Cardiac muscle cell (in vitro differentiated cells and primary cell): ENCODE measurements at regions not wholly inside any gene's neighbourhood (a gene's known extent, or its start where the extent isn't known, plus 50 kb on each side); places are given as distances from the start of the nearest gene placed in this dataset.

Experiments
- DNase-seq, 2 donors: peaks; one replicate each; pipeline versions ENCODE4 v3.0.0 to v3.0.0-alpha.2; 2010 to 2017; ENCODE audit warnings: low read depth in 1 of 2, low spot score in 1 of 2
- H3K27ac ChIP-seq: fragments of 200-600 bp; sonication (generic); 2 replicates; pipeline ENCODE4 v1.5.1; 2016
- H3K27me3 ChIP-seq: fragments of 200-600 bp; sonication (generic); 2 replicates; pipeline ENCODE4 v1.6.0; 2016; ENCODE audit warnings: control low read depth
- H3K36me3 ChIP-seq: fragments of 200-600 bp; sonication (generic); 2 replicates; pipeline ENCODE4 v1.5.1; 2016; ENCODE audit warnings: control low read depth
- H3K4me1 ChIP-seq: fragments of 200-600 bp; sonication (generic); 2 replicates; pipeline ENCODE4 v1.8.1; 2017; ENCODE audit warnings: low read depth, mild to moderate bottlenecking, mixed run types
- H3K4me3 ChIP-seq: fragments of 200-600 bp; sonication (generic); 2 replicates; pipeline ENCODE4 v1.5.1; 2016; ENCODE audit warnings: mild to moderate bottlenecking
- H3K9me3 ChIP-seq: fragments of 200-600 bp; sonication (generic); 2 replicates; pipeline ENCODE4 v1.5.1; 2017; ENCODE audit warnings: low read depth, mild to moderate bottlenecking, control low read depth
- CTCF ChIP-seq: IDR thresholded peaks from 2 replicates; pipeline ENCODE4 v1.5.1; 2012; ENCODE audit warnings: low read depth, mild to moderate bottlenecking, low read length

- DNase-seq: no peak
- Histone ChIP-seq H3K27ac (no peak overlapping the region), H3K36me3 (no peaks in the 10 kb centered on the region), H3K9me3 (no peaks in the 10 kb centered on the region), H3K27me3 (no peaks in the 10 kb centered on the region), H3K4me3 (no peak overlapping the region), H3K4me1 (no peaks in the 10 kb centered on the region)
- no peak for TF ChIP-seq CTCF
Observed at GRCh38 chr20:39234520-39235095, 272.5 kb downstream of the DHX35 start.

GRCh38 chr20:39233755-39234154 is 271.6 kb downstream of the DHX35 start:
- no peak for TF ChIP-seq CTCF
- Histone ChIP-seq H3K4me1 (no peaks in the 10 kb centered on the region), H3K36me3 (no peaks in the 10 kb centered on the region), H3K4me3 (no peak overlapping the region), H3K9me3 (no peaks in the 10 kb centered on the region), H3K27me3 (no peaks in the 10 kb centered on the region), H3K27ac (no peak overlapping the region)
- DNase-seq: no peak

- no peak for DNase-seq
- no peaks in the 10 kb centered on the region for H3K9me3 ChIP-seq
- no peaks in the 10 kb centered on the region for H3K27me3 ChIP-seq
- H3K36me3 ChIP-seq: no peaks in the 10 kb centered on the region
- TF ChIP-seq CTCF: no peak
- no peaks in the 10 kb centered on the region for H3K4me1 ChIP-seq
- no peak overlapping the region for H3K27ac ChIP-seq
- no peak overlapping the region for H3K4me3 ChIP-seq
Observed at GRCh38 chr20:39227416-39227815, 265.3 kb downstream of the DHX35 start.

GRCh38 chr20:39225978-39226377 is 263.8 kb downstream of the DHX35 start:
- Histone ChIP-seq H3K27me3 (no peaks in the 10 kb centered on the region), H3K36me3 (no peaks in the 10 kb centered on the region), H3K9me3 (no peaks in the 10 kb centered on the region), H3K4me1 (no peaks in the 10 kb centered on the region), H3K27ac (no peak overlapping the region), H3K4me3 (no peak overlapping the region)
- DNase-seq: no peak
- TF ChIP-seq CTCF: no peak

- H3K36me3 ChIP-seq: no peaks in the 10 kb centered on the region
- TF ChIP-seq CTCF: no peak
Observed at GRCh38 chr20:39225536-39225935, 263.4 kb downstream of the DHX35 start.

GRCh38 chr20:39222101-39222500 is 260.0 kb downstream of the DHX35 start:
- H3K36me3 ChIP-seq: no peaks in the 10 kb centered on the region
- no peaks in the 10 kb centered on the region for H3K4me1 ChIP-seq
- H3K27ac ChIP-seq: no peak overlapping the region
- TF ChIP-seq CTCF: no peak
- no peak overlapping the region for H3K4me3 ChIP-seq
- no peak for DNase-seq
- no peaks in the 10 kb centered on the region for H3K9me3 ChIP-seq
- no peaks in the 10 kb centered on the region for H3K27me3 ChIP-seq

More at GRCh38 chr20:39225536-39225935, 263.4 kb downstream of the DHX35 start:
- no peaks in the 10 kb centered on the region for H3K27me3 ChIP-seq
- DNase-seq: no peak
- H3K9me3 ChIP-seq: no peaks in the 10 kb centered on the region
- H3K4me1 ChIP-seq: no peaks in the 10 kb centered on the region
- no peak overlapping the region for H3K27ac ChIP-seq
- no peak overlapping the region for H3K4me3 ChIP-seq
